CD4-positive, alpha-beta T cell treated with Interleukin-6 at 100 ng/mL for 8 hours (primary cell): ENCODE measurements at regions not wholly inside any gene's neighbourhood (a gene's known extent, or its start where the extent isn't known, plus 50 kb on each side); places are given as distances from the start of the nearest gene placed in this dataset.

Experiments used
- DNase-seq: peaks from one replicate; pipeline ENCODE4 v3.0.0-alpha.2; 2020; ENCODE audit warnings: mixed read lengths, low spot score

GRCh38 chr4:11912886-11913285 lies 484.2 kb upstream of the HS3ST1 start:
- no peak for DNase-seq

GRCh38 chr4:11910812-11911211 lies 482.1 kb upstream of the HS3ST1 start:
- DNase-seq, result no peak

GRCh38 chr4:11908712-11909111 lies 480.0 kb upstream of the HS3ST1 start:
- DNase-seq, result no peak

- DNase-seq, result no peak
Observed at GRCh38 chr4:11908205-11908604, 479.5 kb upstream of the HS3ST1 start.

- DNase-seq, result no peak
Observed at GRCh38 chr4:11904846-11905739, 476.4 kb upstream of the HS3ST1 start.

- DNase-seq, result no peak
Observed at GRCh38 chr4:11904117-11904535, 475.4 kb upstream of the HS3ST1 start.

GRCh38 chr4:11901089-11901488 lies 472.4 kb upstream of the HS3ST1 start:
- DNase-seq, result no peak

- DNase-seq, result no peak
Observed at GRCh38 chr4:11900359-11900758, 471.7 kb upstream of the HS3ST1 start.

- no peak for DNase-seq
Observed at GRCh38 chr4:11898796-11899195, 470.1 kb upstream of the HS3ST1 start.

GRCh38 chr4:11895766-11896165 lies 467.1 kb upstream of the HS3ST1 start:
- DNase-seq, result no peak

GRCh38 chr4:11894977-11895376 lies 466.3 kb upstream of the HS3ST1 start:
- DNase-seq, result no peak

- DNase-seq, result no peak
Observed at GRCh38 chr4:11894221-11894620, 465.5 kb upstream of the HS3ST1 start.

- no peak for DNase-seq
Observed at GRCh38 chr4:11889099-11889498, 460.4 kb upstream of the HS3ST1 start.

GRCh38 chr4:11881947-11882346 lies 453.3 kb upstream of the HS3ST1 start:
- DNase-seq, result no peak

GRCh38 chr4:11881364-11881763 lies 452.7 kb upstream of the HS3ST1 start:
- DNase-seq, result no peak

GRCh38 chr4:11878241-11878640 lies 449.5 kb upstream of the HS3ST1 start:
- no peak for DNase-seq

- DNase-seq, result no peak
Observed at GRCh38 chr4:11876104-11876503, 447.4 kb upstream of the HS3ST1 start.

- no peak for DNase-seq
Observed at GRCh38 chr4:11869191-11869870, 440.6 kb upstream of the HS3ST1 start.

GRCh38 chr4:11866391-11866790 lies 437.7 kb upstream of the HS3ST1 start:
- DNase-seq, result no peak

GRCh38 chr4:11860996-11861395 lies 432.3 kb upstream of the HS3ST1 start:
- DNase-seq, result no peak

GRCh38 chr4:11857881-11858280 lies 429.2 kb upstream of the HS3ST1 start:
- no peak for DNase-seq

- no peak for DNase-seq
Observed at GRCh38 chr4:11847167-11847566, 418.5 kb upstream of the HS3ST1 start.

- no peak for DNase-seq
Observed at GRCh38 chr4:11843927-11844326, 415.2 kb upstream of the HS3ST1 start.
